ENCODE measurements at regions not wholly inside any gene's neighbourhood (a gene's known extent, or its start where the extent isn't known, plus 50 kb on each side); places are given as distances from the start of the nearest gene placed in this dataset.

- no peaks in the 10 kb centered on the region for H3K36me3 Mint-ChIP-seq
- H3K27me3 Mint-ChIP-seq: peaks cover 33 to 47% of the 10 kb centered on the region in 2 donors
- H3K4me1 Mint-ChIP-seq (ENCODE audit: low read depth in 2 of 2): peaks cover 2 to 7% of the 10 kb centered on the region in 2 donors
- ATAC-seq: peak; percentile 58 to 61
- DNase-seq (ENCODE audit: low spot score): no peak
- no peaks in the 10 kb centered on the region for H3K9me3 Mint-ChIP-seq
- H3K4me3 Mint-ChIP-seq: no peak overlapping the region
- no peak overlapping the region for H3K27ac Mint-ChIP-seq
Observed at GRCh38 chr20:37615340-37616109, 78.3 kb upstream of the CTNNBL1 start.

- H3K9me3 Mint-ChIP-seq: no peaks in the 10 kb centered on the region
- H3K27me3 Mint-ChIP-seq: peaks cover 18 to 28% of the 10 kb centered on the region in 2 donors
- DNase-seq (ENCODE audit: low spot score) (no peak), ATAC-seq (no peak)
- H3K4me3 Mint-ChIP-seq: no peak overlapping the region
- H3K4me1 Mint-ChIP-seq (ENCODE audit: low read depth in 2 of 2): peaks cover 2 to 7% of the 10 kb centered on the region in 2 donors
- H3K27ac Mint-ChIP-seq: no peak overlapping the region
- H3K36me3 Mint-ChIP-seq: no peaks in the 10 kb centered on the region
Observed at GRCh38 chr20:37611852-37612251, 82.0 kb upstream of the CTNNBL1 start.

DNA sequence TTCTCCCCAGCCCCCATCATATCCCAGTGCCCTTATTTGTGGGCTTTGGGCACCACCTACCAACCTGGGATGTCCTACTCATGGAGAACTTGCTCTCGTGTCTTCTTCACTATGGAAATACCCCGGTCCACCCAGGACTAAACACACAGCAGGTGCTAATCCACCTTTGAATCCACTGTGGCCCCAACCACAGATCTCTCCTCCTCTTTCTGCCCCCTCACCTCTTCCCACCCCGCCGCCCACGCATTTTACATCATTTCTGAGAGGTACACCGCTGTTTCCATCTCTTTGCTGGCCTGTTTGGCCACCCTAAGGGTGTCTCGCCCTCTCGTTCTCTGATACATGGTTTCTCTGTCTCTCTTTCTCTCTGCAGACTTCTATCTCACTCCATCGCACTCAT, 82.5 kb upstream of the CTNNBL1 start:
- ATAC-seq (no peak), DNase-seq (ENCODE audit: low spot score) (no peak)
- no peaks in the 10 kb centered on the region for H3K9me3 Mint-ChIP-seq
- no peak overlapping the region for H3K27ac Mint-ChIP-seq
- H3K4me3 Mint-ChIP-seq: no peak overlapping the region
- H3K4me1 Mint-ChIP-seq (ENCODE audit: low read depth in 2 of 2): peaks cover 2 to 5% of the 10 kb centered on the region in 2 donors
- no peaks in the 10 kb centered on the region for H3K36me3 Mint-ChIP-seq
- peaks cover 16 to 24% of the 10 kb centered on the region in 2 donors for H3K27me3 Mint-ChIP-seq

DNA sequence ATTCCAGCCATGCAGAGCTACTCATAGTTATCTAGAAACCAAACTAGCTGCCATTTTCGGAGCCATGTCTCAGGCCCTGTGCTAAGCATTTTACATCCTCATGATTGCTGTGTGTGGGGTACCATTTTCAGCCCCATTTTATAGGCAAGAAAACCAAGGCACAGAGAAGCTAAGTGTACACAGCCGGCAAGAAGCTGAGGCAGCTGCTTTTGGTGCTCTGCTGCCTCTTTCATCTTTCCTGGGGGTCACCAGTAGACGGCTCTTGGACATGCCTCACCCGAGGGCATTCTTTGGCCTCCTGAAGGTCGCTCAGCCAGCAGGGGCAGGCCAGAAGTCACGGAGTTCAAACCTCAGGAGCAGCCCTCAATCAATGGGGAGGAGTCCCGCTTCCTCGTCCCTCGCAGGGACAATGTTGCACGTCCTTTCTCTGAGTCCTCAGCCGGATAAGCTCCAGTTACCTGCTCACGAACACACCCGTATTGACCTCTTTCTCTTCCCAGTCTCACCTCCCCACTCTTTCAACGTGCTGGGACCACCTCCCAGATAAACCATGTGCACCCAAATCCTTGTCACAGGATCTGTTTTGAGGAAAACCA, 82.6 kb upstream of the BLCAP start:
- H3K27ac Mint-ChIP-seq: no peak overlapping the region
- H3K9me3 Mint-ChIP-seq: no peaks in the 10 kb centered on the region
- H3K4me3 Mint-ChIP-seq: no peak overlapping the region
- no peaks in the 10 kb centered on the region for H3K36me3 Mint-ChIP-seq
- DNase-seq (ENCODE audit: low spot score) (no peak), ATAC-seq (no peak)
- H3K4me1 Mint-ChIP-seq (ENCODE audit: low read depth in 2 of 2): no peaks in the 10 kb centered on the region
- peaks cover 14 to 18% of the 10 kb centered on the region in 2 donors for H3K27me3 Mint-ChIP-seq

- Mint-ChIP-seq H3K4me3 (no peak overlapping the region), H3K36me3 (no peaks in the 10 kb centered on the region), H3K9me3 (no peaks in the 10 kb centered on the region)
Observed at GRCh38 chr20:37602634-37603033, 75.0 kb upstream of the BLCAP start.

GRCh38 chr20:37600486-37600885, 72.8 kb upstream of the BLCAP start:
- Mint-ChIP-seq H3K4me3 (no peak overlapping the region), H3K36me3 (no peaks in the 10 kb centered on the region), H3K4me1 (ENCODE audit: low read depth in 2 of 2) (no peaks in the 10 kb centered on the region), H3K27ac (no peak overlapping the region), H3K27me3 (peaks cover 27 to 38% of the 10 kb centered on the region in 2 donors), H3K9me3 (no peaks in the 10 kb centered on the region)
- DNase-seq (ENCODE audit: low spot score) (peak; percentile 38), ATAC-seq (no peak)

More at GRCh38 chr20:37602634-37603033, 75.0 kb upstream of the BLCAP start:
- DNase-seq (ENCODE audit: low spot score) (no peak), ATAC-seq (no peak)
- Mint-ChIP-seq H3K27me3 (peaks cover 27 to 38% of the 10 kb centered on the region in 2 donors), H3K27ac (no peak overlapping the region), H3K4me1 (ENCODE audit: low read depth in 2 of 2) (no peaks in the 10 kb centered on the region)

DNA sequence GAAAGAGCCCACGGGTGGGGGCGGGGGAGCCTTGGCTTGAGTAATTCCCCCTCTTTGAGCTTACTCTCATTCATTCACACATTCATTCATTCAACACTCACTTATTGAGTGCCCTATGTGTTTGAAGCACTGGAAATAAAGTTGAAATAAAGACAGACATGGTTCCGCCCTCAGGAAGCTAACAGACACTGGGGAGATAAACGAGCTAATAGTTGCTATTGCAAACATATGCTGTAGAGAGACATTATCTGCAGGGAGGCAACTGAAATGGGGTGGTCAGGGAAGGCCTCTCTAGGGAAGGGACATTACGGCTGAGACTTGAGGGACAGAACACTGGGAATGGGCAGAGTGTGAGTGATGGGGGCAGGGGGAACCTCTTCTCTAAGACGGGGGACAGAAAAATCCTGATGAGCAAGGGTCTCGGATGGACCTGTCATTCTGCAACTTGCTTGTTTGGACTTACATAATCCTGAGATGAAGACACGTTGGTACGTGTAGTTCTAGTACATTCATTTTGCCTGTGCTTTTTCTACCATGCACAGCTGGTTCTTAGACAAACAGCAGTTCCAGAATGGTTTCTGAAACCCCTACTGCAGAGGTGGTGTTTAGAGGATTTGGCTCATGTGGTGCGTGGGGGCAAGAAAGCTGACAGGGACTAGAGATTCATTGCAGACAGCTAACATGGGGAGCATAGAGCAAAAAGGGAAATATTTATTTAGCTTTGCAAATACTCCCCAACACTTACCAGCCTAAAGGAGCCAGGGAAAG, 71.1 kb upstream of the BLCAP start:
- H3K4me1 Mint-ChIP-seq (ENCODE audit: low read depth in 2 of 2): no peaks in the 10 kb centered on the region
- peak; percentile 13 for DNase-seq (ENCODE audit: low spot score)
- no peak for ATAC-seq
- no peak overlapping the region for H3K27ac Mint-ChIP-seq
- no peaks in the 10 kb centered on the region for H3K9me3 Mint-ChIP-seq
- H3K36me3 Mint-ChIP-seq: no peaks in the 10 kb centered on the region
- no peak overlapping the region for H3K4me3 Mint-ChIP-seq
- H3K27me3 Mint-ChIP-seq: peaks cover 16 to 29% of the 10 kb centered on the region in 2 donors

DNA sequence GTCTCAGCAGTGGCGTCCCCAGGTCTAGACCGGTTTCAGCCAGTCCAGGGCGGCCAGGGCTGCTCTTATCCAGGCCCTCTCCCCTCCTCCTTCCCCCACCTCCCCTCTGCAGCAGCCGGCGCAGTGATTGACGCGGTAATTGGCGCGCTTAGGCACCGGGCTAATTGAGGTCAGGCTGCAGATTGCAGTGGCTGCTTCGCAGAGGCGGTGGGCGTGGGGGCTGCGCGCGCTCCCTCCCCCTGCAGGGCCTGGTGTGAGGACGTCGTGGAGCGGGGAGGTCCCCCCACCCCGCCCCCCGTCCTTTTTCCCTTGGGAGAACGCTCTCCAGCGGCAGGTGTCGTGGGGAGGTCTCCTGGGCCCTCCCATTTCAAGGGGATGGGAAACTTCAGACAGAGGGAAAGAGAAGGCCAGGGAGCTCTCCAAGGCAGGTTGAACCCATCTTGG, 70.4 kb upstream of the BLCAP start:
- ATAC-seq (no peak), DNase-seq (ENCODE audit: low spot score) (peak; percentile 31)
- H3K9me3 Mint-ChIP-seq: no peaks in the 10 kb centered on the region
- H3K4me1 Mint-ChIP-seq (ENCODE audit: low read depth in 2 of 2): no peaks in the 10 kb centered on the region
- H3K4me3 Mint-ChIP-seq: no peak overlapping the region
- no peak overlapping the region for H3K27ac Mint-ChIP-seq
- peaks cover 10 to 32% of the 10 kb centered on the region in 2 donors for H3K27me3 Mint-ChIP-seq
- H3K36me3 Mint-ChIP-seq: no peaks in the 10 kb centered on the region

DNA sequence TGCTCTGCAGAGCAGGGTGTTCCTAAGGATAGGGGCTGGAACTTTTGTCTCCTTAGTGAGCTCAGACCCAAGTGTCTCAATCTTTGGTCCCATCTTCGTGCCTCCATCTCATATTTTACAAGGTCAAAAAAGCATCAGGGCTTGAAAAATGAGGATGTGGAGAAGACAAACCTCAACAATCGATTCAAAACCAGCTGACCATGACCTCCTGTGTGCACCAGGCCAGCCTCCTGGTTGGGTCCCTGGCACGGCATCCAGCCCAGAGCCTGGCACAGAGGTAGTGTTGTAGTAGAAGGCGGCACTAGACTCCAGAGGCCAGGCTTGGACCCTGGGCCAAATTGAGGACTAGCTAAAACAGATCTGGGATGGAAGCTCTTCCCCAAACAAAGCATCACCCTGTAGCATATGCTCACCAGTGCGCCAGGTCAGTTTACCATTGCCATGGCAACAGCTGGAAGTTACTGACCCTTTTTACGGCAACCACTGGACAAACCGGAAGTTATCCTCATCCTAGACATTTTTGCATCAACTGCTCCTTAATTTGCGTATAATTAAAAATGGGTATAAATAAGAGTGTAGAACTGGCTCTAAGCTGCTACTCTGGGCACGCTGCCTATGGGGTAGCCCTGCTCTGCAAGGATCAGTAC, 69.3 kb upstream of the BLCAP start:
- Mint-ChIP-seq H3K27ac (no peak overlapping the region), H3K4me1 (ENCODE audit: low read depth in 2 of 2) (no peaks in the 10 kb centered on the region), H3K27me3 (peaks cover 15 to 31% of the 10 kb centered on the region in 2 donors), H3K4me3 (no peak overlapping the region), H3K36me3 (no peaks in the 10 kb centered on the region), H3K9me3 (no peaks in the 10 kb centered on the region)
- ATAC-seq (no peak), DNase-seq (ENCODE audit: low spot score) (no peak)

GRCh38 chr20:37596168-37596567, 68.5 kb upstream of the BLCAP start:
- ATAC-seq (no peak), DNase-seq (ENCODE audit: low spot score) (no peak)
- H3K27ac Mint-ChIP-seq: no peak overlapping the region
- peaks cover 15 to 32% of the 10 kb centered on the region in 2 donors for H3K27me3 Mint-ChIP-seq
- H3K4me3 Mint-ChIP-seq: no peak overlapping the region
- no peaks in the 10 kb centered on the region for H3K9me3 Mint-ChIP-seq
- no peaks in the 10 kb centered on the region for H3K4me1 Mint-ChIP-seq (ENCODE audit: low read depth in 2 of 2)
- no peaks in the 10 kb centered on the region for H3K36me3 Mint-ChIP-seq

GRCh38 chr20:37593710-37594109, 66.0 kb upstream of the BLCAP start:
- Mint-ChIP-seq H3K36me3 (no peaks in the 10 kb centered on the region), H3K27ac (no peak overlapping the region), H3K27me3 (peaks cover 11 to 15% of the 10 kb centered on the region in 2 donors), H3K9me3 (no peaks in the 10 kb centered on the region), H3K4me1 (ENCODE audit: low read depth in 2 of 2) (no peaks in the 10 kb centered on the region), H3K4me3 (no peak overlapping the region)
- DNase-seq (ENCODE audit: low spot score) (no peak), ATAC-seq (no peak)

- H3K36me3 Mint-ChIP-seq: peaks cover 1% of the 10 kb centered on the region
- peaks cover under 1% of the 10 kb centered on the region for H3K9me3 Mint-ChIP-seq
- no peak overlapping the region for H3K27ac Mint-ChIP-seq
- H3K4me1 Mint-ChIP-seq (ENCODE audit: low read depth in 2 of 2): no peaks in the 10 kb centered on the region
- ATAC-seq (no peak), DNase-seq (ENCODE audit: low spot score) (peak; percentile 31)
- no peak overlapping the region for H3K4me3 Mint-ChIP-seq
- H3K27me3 Mint-ChIP-seq: peaks cover 17 to 24% of the 10 kb centered on the region in 2 donors
Observed at GRCh38 chr20:37590938-37591490, 63.3 kb upstream of the BLCAP start.

- peaks cover 4% of the 10 kb centered on the region for H3K9me3 Mint-ChIP-seq
- no peak overlapping the region for H3K27ac Mint-ChIP-seq
- ATAC-seq (no peak), DNase-seq (ENCODE audit: low spot score) (no peak)
- peaks cover 23 to 31% of the 10 kb centered on the region in 2 donors for H3K27me3 Mint-ChIP-seq
- H3K4me3 Mint-ChIP-seq: no peak overlapping the region
- H3K4me1 Mint-ChIP-seq (ENCODE audit: low read depth in 2 of 2): no peaks in the 10 kb centered on the region
- H3K36me3 Mint-ChIP-seq: peaks cover 5% of the 10 kb centered on the region
Observed at GRCh38 chr20:37586078-37586477, 58.4 kb upstream of the BLCAP start.
